Ovary (tissue), 3 donors: ENCODE measurements at regions not wholly inside any gene's neighbourhood (a gene's known extent, or its start where the extent isn't known, plus 50 kb on each side); places are given as distances from the start of the nearest gene placed in this dataset.

Experiments used
- POLR2A ChIP-seq: fragments of 450-650 bp; IDR thresholded peaks from one replicate; pipeline ENCODE4 v1.6.1; 2017; ENCODE audit warnings: antibody characterized with exemption, mild to moderate bottlenecking, moderate library complexity
- TF ChIP-seq, protein P1 (sequence below), 3 donors: fragments of 450-650 bp in 2 of 3; fragments of 200-600 bp in 1 of 3; IDR thresholded peaks; one replicate each; pipeline versions ENCODE4 v1.5.1 to v1.8.0; 2016 to 2022; ENCODE audit warnings: antibody characterized with exemption in 3 of 3, mild to moderate bottlenecking in 1 of 3
- donor health status: DM: no; HTN: no; CAD: no.

DNA sequence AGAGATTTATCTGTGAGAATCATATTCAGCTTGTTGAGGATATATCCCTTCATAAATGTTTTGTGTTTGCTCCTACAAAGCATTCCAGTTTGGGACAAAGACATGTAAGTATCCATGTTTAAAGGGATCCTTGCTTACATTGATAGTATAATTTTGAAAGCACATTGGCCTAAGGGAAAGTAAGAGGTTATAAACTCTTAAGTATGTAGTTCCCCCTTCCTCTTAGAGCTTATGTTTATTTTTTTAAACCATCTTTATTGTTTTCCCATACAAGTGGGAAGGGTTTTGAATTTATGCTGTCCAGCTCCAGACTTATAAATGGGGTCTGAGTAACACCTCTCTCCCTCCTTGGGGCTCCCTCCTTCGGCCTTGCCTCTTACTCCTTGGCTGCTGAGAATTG lies 481.5 kb downstream of the LMO4 start:
- TF ChIP-seq, protein P1, sequence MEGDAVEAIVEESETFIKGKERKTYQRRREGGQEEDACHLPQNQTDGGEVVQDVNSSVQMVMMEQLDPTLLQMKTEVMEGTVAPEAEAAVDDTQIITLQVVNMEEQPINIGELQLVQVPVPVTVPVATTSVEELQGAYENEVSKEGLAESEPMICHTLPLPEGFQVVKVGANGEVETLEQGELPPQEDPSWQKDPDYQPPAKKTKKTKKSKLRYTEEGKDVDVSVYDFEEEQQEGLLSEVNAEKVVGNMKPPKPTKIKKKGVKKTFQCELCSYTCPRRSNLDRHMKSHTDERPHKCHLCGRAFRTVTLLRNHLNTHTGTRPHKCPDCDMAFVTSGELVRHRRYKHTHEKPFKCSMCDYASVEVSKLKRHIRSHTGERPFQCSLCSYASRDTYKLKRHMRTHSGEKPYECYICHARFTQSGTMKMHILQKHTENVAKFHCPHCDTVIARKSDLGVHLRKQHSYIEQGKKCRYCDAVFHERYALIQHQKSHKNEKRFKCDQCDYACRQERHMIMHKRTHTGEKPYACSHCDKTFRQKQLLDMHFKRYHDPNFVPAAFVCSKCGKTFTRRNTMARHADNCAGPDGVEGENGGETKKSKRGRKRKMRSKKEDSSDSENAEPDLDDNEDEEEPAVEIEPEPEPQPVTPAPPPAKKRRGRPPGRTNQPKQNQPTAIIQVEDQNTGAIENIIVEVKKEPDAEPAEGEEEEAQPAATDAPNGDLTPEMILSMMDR (IDR thresholded peaks at IDR 0.05) = no peak
- no peak for TF ChIP-seq POLR2A
